Chondrocyte (in vitro differentiated cells): ENCODE measurements at regions not wholly inside any gene's neighbourhood (a gene's known extent, or its start where the extent isn't known, plus 50 kb on each side); places are given as distances from the start of the nearest gene placed in this dataset.

ENCODE experiments used
- DNase-seq: peaks from one replicate; pipeline ENCODE4 v3.0.0; 2021; ENCODE audit warnings: mixed read lengths, low spot score
- H3K27ac Mint-ChIP-seq: one replicate; pipeline ENCODE4 v1.8.0; 2021; ENCODE audit warnings: mild to moderate bottlenecking, moderate library complexity, mixed read lengths; ENCODE audit not compliant: unreplicated experiment
- H3K27me3 Mint-ChIP-seq: 2 replicates; pipeline ENCODE4 v1.8.0; 2021; ENCODE audit warnings: low read depth, mixed read lengths
- H3K36me3 Mint-ChIP-seq: 2 replicates; pipeline ENCODE4 v1.8.0; 2021; ENCODE audit warnings: low read depth, mixed read lengths
- H3K4me1 Mint-ChIP-seq: 2 replicates; pipeline ENCODE4 v1.8.0; 2021; ENCODE audit warnings: low read depth, mild to moderate bottlenecking, mixed read lengths
- H3K4me3 Mint-ChIP-seq: one replicate; pipeline ENCODE4 v1.8.0; 2021; ENCODE audit warnings: mild to moderate bottlenecking, moderate library complexity, mixed read lengths; ENCODE audit not compliant: unreplicated experiment
- H3K9me3 Mint-ChIP-seq: 2 replicates; pipeline ENCODE4 v1.8.0; 2021; ENCODE audit warnings: low read depth, mixed read lengths
- CTCF ChIP-seq: fragments of 200-600 bp; sonication (generic); IDR thresholded peaks from 2 replicates; pipeline ENCODE4 v1.5.0; 2021; ENCODE audit warnings: antibody characterized with exemption, mild to moderate bottlenecking, moderate library complexity

GRCh38 chr12:102543494-102544485, 63.4 kb upstream of the IGF1 start:
- DNase-seq, result no peak
- H3K9me3 Mint-ChIP-seq, result no peaks in the 10 kb centered on the region
- peaks cover 21% of the 10 kb centered on the region for H3K4me1 Mint-ChIP-seq
- no peak overlapping the region for H3K27ac Mint-ChIP-seq
- H3K4me3 Mint-ChIP-seq, result no peak overlapping the region
- TF ChIP-seq CTCF, result peak; percentile 21
- H3K36me3 Mint-ChIP-seq, result no peaks in the 10 kb centered on the region
- H3K27me3 Mint-ChIP-seq, result no peaks in the 10 kb centered on the region

DNA sequence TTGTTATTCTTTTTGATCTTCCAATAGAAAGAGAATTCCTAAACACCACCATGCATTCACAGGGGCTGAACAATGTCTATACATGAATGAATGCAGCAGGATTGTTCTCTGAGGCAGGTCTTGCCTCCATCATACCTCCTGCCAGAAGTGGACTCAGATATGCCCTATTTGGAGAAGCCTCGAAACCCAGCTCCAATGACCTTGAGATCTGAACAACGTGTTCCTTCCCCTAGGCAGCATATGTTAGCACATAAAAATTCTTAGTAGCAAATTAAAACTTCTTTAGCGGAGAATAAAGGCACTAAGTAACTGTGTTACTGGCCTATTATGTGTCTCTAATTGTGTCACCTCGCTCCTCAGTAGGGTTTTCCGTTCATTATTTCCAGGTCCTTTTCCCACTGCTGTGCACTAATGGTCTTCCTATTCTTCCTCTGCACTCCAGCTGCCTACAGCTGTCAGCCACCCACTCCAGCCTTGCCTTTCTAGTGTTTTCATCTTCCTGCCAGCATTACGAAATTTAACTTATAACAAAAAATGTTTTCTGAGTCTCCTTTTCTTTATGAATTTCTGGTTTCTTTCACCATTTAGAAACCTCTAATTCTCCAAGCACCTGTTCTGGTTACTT, 62.6 kb upstream of the IGF1 start:
- no peak for DNase-seq
- H3K4me1 Mint-ChIP-seq, result peaks cover 21% of the 10 kb centered on the region
- H3K36me3 Mint-ChIP-seq, result no peaks in the 10 kb centered on the region
- no peaks in the 10 kb centered on the region for H3K9me3 Mint-ChIP-seq
- H3K4me3 Mint-ChIP-seq, result no peak overlapping the region
- H3K27ac Mint-ChIP-seq, result no peak overlapping the region
- no peak for TF ChIP-seq CTCF
- no peaks in the 10 kb centered on the region for H3K27me3 Mint-ChIP-seq

DNA sequence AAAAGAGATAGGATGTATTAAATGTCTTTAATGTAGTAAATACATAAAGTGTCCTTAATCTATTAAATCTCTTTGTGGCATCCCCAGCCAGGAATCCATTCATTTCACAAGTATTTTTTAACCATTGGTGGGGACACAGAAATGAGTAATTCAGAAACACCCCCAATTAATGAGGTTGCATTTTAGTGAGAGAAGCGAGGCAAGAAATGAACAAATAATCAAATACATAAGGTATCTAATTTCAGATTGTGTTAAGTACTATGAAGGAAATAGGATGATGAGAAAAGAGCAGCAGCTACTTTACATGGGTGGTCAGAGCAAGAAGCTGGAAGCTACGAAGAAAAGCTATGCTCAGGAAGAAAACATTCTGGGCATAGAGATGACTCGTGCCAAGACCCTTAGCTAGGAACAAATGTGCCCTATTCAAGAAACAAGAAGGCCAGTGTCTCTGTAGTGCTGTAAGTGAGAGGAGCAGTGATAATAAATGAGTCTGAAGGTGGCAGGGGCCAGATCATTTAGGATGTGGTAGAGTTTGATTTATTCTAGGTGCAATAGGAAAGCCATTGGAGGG, 60.5 kb upstream of the IGF1 start:
- no peak overlapping the region for H3K4me3 Mint-ChIP-seq
- H3K9me3 Mint-ChIP-seq, result no peaks in the 10 kb centered on the region
- H3K4me1 Mint-ChIP-seq, result peaks cover 21% of the 10 kb centered on the region
- TF ChIP-seq CTCF, result no peak
- H3K36me3 Mint-ChIP-seq, result no peaks in the 10 kb centered on the region
- DNase-seq, result no peak
- H3K27ac Mint-ChIP-seq, result no peak overlapping the region
- H3K27me3 Mint-ChIP-seq, result no peaks in the 10 kb centered on the region

GRCh38 chr12:102539651-102540553, 59.5 kb upstream of the IGF1 start:
- Mint-ChIP-seq H3K27me3 (no peaks in the 10 kb centered on the region), H3K9me3 (no peaks in the 10 kb centered on the region), H3K4me1 (peaks cover 17% of the 10 kb centered on the region), H3K4me3 (no peak overlapping the region), H3K27ac (peak overlapping the region; percentile 58), H3K36me3 (no peaks in the 10 kb centered on the region)
- no peak for DNase-seq
- no peak for TF ChIP-seq CTCF
